PC-9 (cell line): ENCODE measurements at regions not wholly inside any gene's neighbourhood (a gene's known extent, or its start where the extent isn't known, plus 50 kb on each side); places are given as distances from the start of the nearest gene placed in this dataset.
"Not testable (repeated sequence)": the region's sequence is repeated elsewhere in the genome, so short reads cannot be mapped to it uniquely, and the experiment has no call there.

Experiments used
- BruUV-seq: library from RNA; stranded (reverse); fragments of 400-500 nt; replicated peaks from 2 replicates; lab custom pipeline; 2021; lab: Mats Ljungman, UMichigan
- CTCF ChIA-PET: fragments of 300-600 bp; sonication (Branson Sonifier 250); formaldehyde crosslinking; loops from one replicate; lab custom pipeline; 2022; ENCODE audit warnings: antibody characterized with exemption; lab: Charles Lee
- POLR2A ChIA-PET: fragments of 300-600 bp; sonication (Branson Sonifier 250); formaldehyde crosslinking; loops from one replicate; lab custom pipeline; 2022; ENCODE audit warnings: antibody characterized with exemption; ENCODE audit not compliant: unreplicated experiment; lab: Charles Lee
- DNase-seq, 2 experiments: peaks; one replicate each; pipeline versions ENCODE4 v3.0.0 to v3.0.0-alpha.2; 2015 to 2022; ENCODE audit warnings: mixed read lengths in 1 of 2
- H2AFZ ChIP-seq: fragments of 200-600 bp; sonication (generic); 2 replicates; pipeline ENCODE4 v1.8.1; 2017; ENCODE audit warnings: antibody characterized with exemption
- H3F3A ChIP-seq: fragments of 200-600 bp; sonication (generic); 2 replicates; pipeline ENCODE4 v1.8.1; 2017; ENCODE audit warnings: antibody characterized with exemption, mild to moderate bottlenecking, low read depth; ENCODE audit not compliant: insufficient read depth
- H3K27ac ChIP-seq: fragments of 200-600 bp; sonication (generic); 2 replicates; pipeline ENCODE4 v1.6.1; 2016; ENCODE audit warnings: mixed run types
- H3K27me3 ChIP-seq: fragments of 200-600 bp; sonication (generic); 2 replicates; pipeline ENCODE4 v1.6.1; 2016; ENCODE audit warnings: low read depth, mixed run types; ENCODE audit not compliant: insufficient read depth
- H3K36me3 ChIP-seq: fragments of 200-600 bp; sonication (generic); 2 replicates; pipeline ENCODE4 v1.6.1; 2016; ENCODE audit warnings: low read depth, mixed run types
- H3K4me1 ChIP-seq: fragments of 200-600 bp; sonication (generic); replicated peaks from 2 replicates; pipeline ENCODE4 v1.6.1; 2016; ENCODE audit warnings: mixed run types; ENCODE audit not compliant: insufficient read depth
- H3K4me2 ChIP-seq: fragments of 200-600 bp; sonication (generic); 2 replicates; pipeline ENCODE4 v1.6.1; 2017; ENCODE audit warnings: mixed run types
- H3K4me3 ChIP-seq: fragments of 200-600 bp; sonication (generic); 2 replicates; pipeline ENCODE4 v1.6.1; 2016; ENCODE audit warnings: mixed run types
- H3K79me2 ChIP-seq: fragments of 200-600 bp; sonication (generic); 2 replicates; pipeline ENCODE4 v1.6.1; 2017; ENCODE audit warnings: low read depth, mixed run types
- H3K9me2 ChIP-seq: fragments of 200-600 bp; sonication (generic); 2 replicates; pipeline ENCODE4 v1.8.1; 2017; ENCODE audit warnings: mild to moderate bottlenecking; ENCODE audit not compliant: insufficient read depth
- H3K9me3 ChIP-seq: fragments of 200-600 bp; sonication (generic); 2 replicates; pipeline ENCODE4 v1.8.1; 2016; ENCODE audit warnings: low read depth; ENCODE audit not compliant: insufficient read depth
- H4K20me1 ChIP-seq: fragments of 200-600 bp; sonication (generic); 2 replicates; pipeline ENCODE4 v1.8.1; 2017; ENCODE audit not compliant: insufficient read depth
- CTCF ChIP-seq: fragments of 200-600 bp; sonication (generic); conservative IDR thresholded peaks from 2 replicates; pipeline ENCODE4 v1.6.1; 2017; ENCODE audit warnings: mixed run types, antibody characterized with exemption, mild to moderate bottlenecking, moderate library complexity
- EZH2 ChIP-seq: fragments of 200-600 bp; sonication (generic); IDR thresholded peaks from 2 replicates; pipeline ENCODE4 v1.8.0; 2017; ENCODE audit warnings: antibody characterized with exemption, low read depth
- intact Hi-C: fragments of 100-400 bp; cut with micrococcal nuclease; formaldehyde crosslinking; loops from one replicate; pipeline ENCODE4 v1.10.0; 2022; ENCODE audit not compliant: unreplicated experiment

- H3F3A ChIP-seq: peaks cover 56% of the 10 kb centered on the region
- no peak overlapping the region for H2AFZ ChIP-seq
- CTCF ChIA-PET: no interaction called here
- no TSS peak for BruUV-seq
- peak overlapping the region; percentile 98 for H3K27ac ChIP-seq
- H4K20me1 ChIP-seq: no peaks in the 10 kb centered on the region
- H3K36me3 ChIP-seq: no peaks in the 10 kb centered on the region
- peak; percentile 92 to 100 for DNase-seq
- POLR2A ChIA-PET: interaction anchor here (0.6 to 1.4 kb wide), 5 partner anchors 78 to 260 kb away, joined by 3 to 9 read pairs (median 5); partner anchors contain the start of gene CHD2
- intact Hi-C loops: loop anchor here (1.0 to 5.0 kb wide), 5 partner anchors 100 to 268 kb away; no protein-coding TSS in a partner anchor
- peaks cover 57% of the 10 kb centered on the region for H3K4me1 ChIP-seq
- TF ChIP-seq CTCF (no peak), EZH2 (no peak)
- no peaks in the 10 kb centered on the region for H3K27me3 ChIP-seq
- peaks cover 4% of the 10 kb centered on the region; the same call in 1 of the 2 replicates for H3K9me3 ChIP-seq
- H3K4me3 ChIP-seq: no peak overlapping the region; the same call in 1 of the 2 replicates
- H3K79me2 ChIP-seq: peaks cover 32% of the 10 kb centered on the region
- no peaks in the 10 kb centered on the region for H3K9me2 ChIP-seq
- peak overlapping the region; percentile 49 for H3K4me2 ChIP-seq
Measured at GRCh38 chr15:92803852-92804609, 96.1 kb upstream of the CHD2 start.

GRCh38 chr15:92804610-92804936 lies 95.6 kb upstream of the CHD2 start:
- Histone ChIP-seq H3F3A (peaks cover 59% of the 10 kb centered on the region), H3K27ac (peak overlapping the region; percentile 98), H3K4me2 (peak overlapping the region; percentile 49), H3K4me1 (peaks cover 58% of the 10 kb centered on the region), H3K79me2 (peaks cover 32% of the 10 kb centered on the region)
- H3K36me3 ChIP-seq, H3K27me3 ChIP-seq, H3K9me3 ChIP-seq, H3K4me3 ChIP-seq, H2AFZ ChIP-seq, CTCF ChIA-PET, H4K20me1 ChIP-seq, DNase-seq, H3K9me2 ChIP-seq: not testable (repeated sequence)
- POLR2A ChIA-PET: interaction anchor here (0.6 to 1.4 kb wide), 2 partner anchors 78 to 259 kb away, joined by 3 to 9 read pairs; no protein-coding TSS in a partner anchor
- BruUV-seq: TSS peak; percentile 59
- intact Hi-C loops: loop anchor here (1.0 to 5.0 kb wide), 5 partner anchors 100 to 268 kb away; no protein-coding TSS in a partner anchor

GRCh38 chr15:92805080-92805690 lies 94.9 kb upstream of the CHD2 start:
- H3K27me3 ChIP-seq: no peaks in the 10 kb centered on the region
- H2AFZ ChIP-seq: no peak overlapping the region
- peaks cover 64% of the 10 kb centered on the region for H3K4me1 ChIP-seq
- no peak for TF ChIP-seq EZH2
- TF ChIP-seq CTCF: no peak
- peak overlapping the region; percentile 98 for H3K27ac ChIP-seq
- H3K9me3 ChIP-seq: peaks cover 4% of the 10 kb centered on the region; the same call in 1 of the 2 replicates
- no peaks in the 10 kb centered on the region for H3K36me3 ChIP-seq
- H3K4me3 ChIP-seq: no peak overlapping the region
- peak overlapping the region; percentile 49 for H3K4me2 ChIP-seq
- H3F3A ChIP-seq: peaks cover 64% of the 10 kb centered on the region
- no peaks in the 10 kb centered on the region for H3K9me2 ChIP-seq
- BruUV-seq: no TSS peak
- CTCF ChIA-PET: no interaction called here
- no peak for DNase-seq
- H4K20me1 ChIP-seq: no peaks in the 10 kb centered on the region
- intact Hi-C loops: no loop called here
- peaks cover 32% of the 10 kb centered on the region for H3K79me2 ChIP-seq
- POLR2A ChIA-PET: no interaction called here

- H3K9me3 ChIP-seq, H2AFZ ChIP-seq, intact Hi-C loops, H3K9me2 ChIP-seq, H3K36me3 ChIP-seq, H4K20me1 ChIP-seq, DNase-seq, H3K4me2 ChIP-seq, CTCF ChIA-PET, H3K27me3 ChIP-seq, BruUV-seq, H3K4me3 ChIP-seq: not testable (repeated sequence)
- Histone ChIP-seq H3K4me1 (peaks cover 70% of the 10 kb centered on the region), H3F3A (peaks cover 69% of the 10 kb centered on the region), H3K79me2 (peaks cover 35% of the 10 kb centered on the region), H3K27ac (peak overlapping the region; percentile 98)
- POLR2A ChIA-PET: interaction anchor here (0.6 to 0.7 kb wide), 2 partner anchors 75 to 284 kb away, joined by 3 to 4 read pairs; no protein-coding TSS in a partner anchor
Measured at GRCh38 chr15:92806171-92806570, 94.0 kb upstream of the CHD2 start.
